ENCODE measurements at regions not wholly inside any gene's neighbourhood (a gene's known extent, or its start where the extent isn't known, plus 50 kb on each side); places are given as distances from the start of the nearest gene placed in this dataset.

GRCh38 chr2:5951471-5951870, 259.3 kb downstream of the SOX11 start:
- DNase-seq = no peak

DNA sequence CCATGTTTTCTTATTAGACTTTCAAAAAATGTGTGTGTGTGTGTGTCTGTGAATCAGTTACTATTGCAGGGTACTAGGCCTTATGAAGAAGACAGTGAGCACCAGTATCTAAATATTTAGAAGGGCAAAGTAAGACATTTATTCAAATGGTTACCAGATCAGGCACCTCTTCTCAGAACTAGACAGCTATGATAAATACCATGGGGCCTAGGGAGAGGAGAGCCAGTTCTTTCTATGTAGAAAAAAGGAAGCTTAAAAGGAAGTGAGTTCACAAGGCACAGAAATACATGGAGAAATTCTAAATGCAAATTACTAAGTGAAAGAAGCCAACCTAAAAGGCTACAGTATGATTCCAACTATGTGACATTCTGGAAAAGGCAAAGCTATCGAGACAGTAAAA, 261.3 kb downstream of the SOX11 start:
- DNase-seq = no peak

DNA sequence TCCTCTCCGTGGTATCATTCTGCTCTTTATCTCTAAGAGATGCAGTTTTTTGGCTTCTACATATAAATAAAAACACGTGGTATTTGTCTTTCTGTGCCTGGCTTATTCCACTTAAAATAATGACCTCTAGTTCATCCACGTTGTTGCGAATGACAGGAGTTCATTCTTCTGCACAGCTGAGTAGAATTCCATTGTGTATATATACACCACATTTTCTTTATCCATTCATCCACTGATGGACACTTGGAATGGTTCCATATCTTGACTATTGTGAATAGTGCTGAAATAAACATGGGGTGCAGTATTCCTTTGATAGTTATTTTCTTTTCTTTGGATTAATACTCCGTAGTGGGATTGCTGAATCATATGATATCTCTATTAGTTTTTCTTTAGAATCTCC, 262.3 kb downstream of the SOX11 start:
- DNase-seq = no peak

DNA sequence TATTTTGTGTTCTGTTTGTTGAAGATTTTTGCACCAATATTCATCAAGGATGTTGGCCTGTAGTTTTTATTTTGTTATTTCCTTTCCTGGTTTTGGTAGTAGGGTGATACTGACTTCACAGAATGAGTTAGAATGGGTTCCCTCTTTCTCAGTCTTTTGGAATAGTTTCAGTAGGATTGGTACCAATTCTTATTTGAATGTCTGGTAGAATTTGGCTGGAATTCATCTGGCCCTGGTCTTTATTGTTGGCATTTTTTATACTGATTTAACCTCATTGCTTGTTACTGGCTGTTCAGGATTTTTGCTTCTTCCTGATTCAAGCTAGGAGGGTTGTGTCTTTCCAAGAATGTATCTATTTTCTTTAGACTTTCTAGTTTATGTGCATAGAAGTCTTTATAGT, 263.7 kb downstream of the SOX11 start:
- DNase-seq = no peak

DNA sequence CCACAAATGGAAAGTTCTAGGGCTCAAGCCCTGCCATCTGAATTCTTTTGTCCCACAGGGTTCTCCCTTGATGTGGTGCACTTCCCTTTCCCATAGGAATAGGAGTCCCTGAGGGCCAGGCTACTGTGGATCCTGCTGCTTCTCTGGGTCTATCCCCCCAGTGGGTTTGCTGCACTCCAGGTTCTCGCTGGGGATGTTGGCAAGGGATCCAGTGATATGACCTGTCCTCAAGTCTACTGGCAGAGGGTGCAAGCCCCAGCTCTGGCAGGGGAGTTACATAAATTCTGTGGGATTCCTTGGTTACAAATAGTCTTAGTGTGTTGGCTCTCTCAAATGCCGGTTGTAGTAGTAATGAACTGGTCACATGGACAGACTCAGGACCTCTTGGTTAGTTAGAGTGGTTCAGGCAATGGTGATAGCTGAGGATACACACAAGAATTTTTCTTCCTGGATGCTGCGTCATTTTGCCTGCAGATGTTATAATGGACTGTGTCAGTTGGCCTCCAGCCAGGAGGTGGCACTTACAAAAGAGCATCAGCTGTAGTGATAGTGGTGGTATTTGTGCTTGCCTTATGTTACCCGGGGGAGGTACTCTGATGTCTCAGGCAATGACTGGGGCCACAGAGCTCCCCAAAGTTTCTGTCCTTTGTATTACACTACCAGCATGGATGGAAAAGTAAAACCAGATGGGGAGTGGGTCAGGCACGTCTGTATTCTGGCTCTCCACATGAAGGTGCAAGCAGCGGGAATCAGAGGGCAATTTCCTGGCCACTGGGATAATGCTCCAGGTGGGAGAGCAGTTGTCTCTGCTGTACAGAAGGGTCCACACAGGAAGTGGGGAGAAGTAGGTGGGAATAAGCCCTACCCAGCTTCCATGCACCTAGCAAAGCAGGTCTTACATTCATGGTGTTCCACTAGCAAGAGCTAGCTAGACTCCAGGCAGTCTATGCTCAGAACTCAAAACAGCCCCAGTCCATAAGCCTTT, 267.9 kb downstream of the SOX11 start:
- DNase-seq = no peak

DNA sequence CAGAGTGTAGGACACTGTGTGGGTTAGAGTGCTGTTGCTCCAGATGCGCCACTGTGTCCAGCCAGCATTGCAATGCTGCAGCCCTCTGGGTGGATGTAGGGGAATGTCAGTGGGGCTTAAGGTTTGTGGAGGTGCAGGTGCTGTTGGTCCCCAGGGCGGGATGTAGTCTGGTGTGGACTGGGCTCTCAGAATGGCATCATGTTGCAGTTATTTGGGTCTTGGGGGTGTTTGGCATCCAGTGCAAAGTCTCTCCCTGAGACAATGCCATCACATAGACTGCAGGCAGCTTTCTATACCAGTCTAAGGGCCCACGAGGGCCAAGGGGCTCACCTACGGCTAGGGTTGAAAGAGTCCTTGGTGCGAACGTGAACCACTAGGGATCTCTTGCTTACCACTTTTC, 275.3 kb downstream of the SOX11 start:
- DNase-seq = no peak

DNA sequence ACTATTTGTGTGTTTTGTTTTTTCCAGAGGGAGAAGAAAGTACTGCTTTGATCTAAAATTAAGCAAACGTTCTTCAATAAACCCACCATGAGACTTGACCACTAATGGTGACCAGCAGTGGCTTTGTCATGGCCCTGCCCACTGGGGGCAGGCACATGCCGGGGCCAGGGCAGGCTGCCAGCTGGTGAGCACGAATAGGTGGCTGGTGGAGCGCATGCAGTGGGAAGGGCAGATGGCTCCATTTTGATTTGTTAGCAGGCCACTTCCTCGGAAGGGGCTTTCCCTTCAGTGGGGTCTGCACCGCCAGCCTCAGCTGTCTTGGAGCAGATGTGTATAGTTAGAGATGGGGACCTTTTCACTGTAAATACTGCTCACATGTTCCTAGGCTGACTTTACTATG, 277.1 kb downstream of the SOX11 start:
- no peak for DNase-seq

DNA sequence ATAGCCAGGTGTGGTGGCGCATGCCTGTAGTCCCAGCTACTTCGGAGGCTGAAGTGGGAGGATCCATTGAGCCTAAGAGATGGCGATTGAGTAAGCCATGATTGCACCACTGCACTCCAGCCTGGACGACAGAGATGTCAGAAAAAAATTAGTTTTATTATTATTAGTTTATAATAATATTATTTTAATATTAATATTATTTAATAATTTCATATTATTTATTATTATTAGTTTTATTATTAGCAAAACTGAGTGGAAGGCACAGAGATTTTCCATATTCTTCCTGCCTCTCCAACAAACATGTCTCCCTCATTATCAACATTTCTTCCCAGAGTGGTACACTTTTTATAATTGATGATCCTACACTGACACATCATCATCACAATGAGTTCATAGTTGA, 278.2 kb downstream of the SOX11 start:
- DNase-seq = no peak

GRCh38 chr2:5974477-5974876, 282.3 kb downstream of the SOX11 start:
- no peak for DNase-seq

DNA sequence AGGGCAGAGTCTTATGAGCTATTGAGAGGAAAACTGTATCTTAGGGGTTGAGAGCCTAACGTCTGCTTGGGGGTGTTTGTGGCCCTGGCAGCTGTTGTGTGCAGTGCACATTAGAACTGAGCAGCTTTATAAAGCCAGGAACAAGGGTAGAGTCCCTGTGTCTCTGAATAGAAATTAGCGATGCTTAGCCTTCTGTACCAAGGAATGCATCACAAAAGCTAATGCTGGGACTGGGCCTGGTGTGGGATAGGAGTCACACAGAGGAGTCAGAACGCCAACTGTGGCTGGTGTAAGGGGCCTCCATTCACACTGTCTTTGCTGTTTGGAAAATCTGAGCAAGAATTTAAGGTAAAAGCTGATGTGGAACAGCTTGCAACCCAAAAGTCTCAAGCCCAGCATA, 283.2 kb downstream of the SOX11 start:
- no peak for DNase-seq

- no peak for DNase-seq
Measured at GRCh38 chr2:5976531-5977065, 284.4 kb downstream of the SOX11 start.

DNA sequence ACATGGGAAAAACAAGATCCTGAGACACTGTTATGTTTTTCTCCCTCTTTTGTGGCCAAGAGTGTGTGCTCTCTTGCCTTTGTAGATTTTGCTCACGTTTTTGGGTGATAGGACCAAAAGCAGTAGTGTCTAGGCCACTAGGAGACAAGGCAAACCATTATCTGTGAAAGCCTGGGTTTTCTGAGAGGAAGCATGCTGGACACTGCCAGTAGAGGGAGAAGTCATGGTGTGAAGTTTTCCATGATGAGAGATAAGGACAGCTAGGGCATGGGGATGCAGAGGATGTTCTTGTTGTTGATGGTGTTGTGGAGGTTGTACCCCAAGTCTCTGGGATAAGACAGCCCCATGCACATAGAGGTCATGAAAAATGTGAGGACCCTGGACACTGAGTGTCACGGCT, 285.3 kb downstream of the SOX11 start:
- no peak for DNase-seq

DNA sequence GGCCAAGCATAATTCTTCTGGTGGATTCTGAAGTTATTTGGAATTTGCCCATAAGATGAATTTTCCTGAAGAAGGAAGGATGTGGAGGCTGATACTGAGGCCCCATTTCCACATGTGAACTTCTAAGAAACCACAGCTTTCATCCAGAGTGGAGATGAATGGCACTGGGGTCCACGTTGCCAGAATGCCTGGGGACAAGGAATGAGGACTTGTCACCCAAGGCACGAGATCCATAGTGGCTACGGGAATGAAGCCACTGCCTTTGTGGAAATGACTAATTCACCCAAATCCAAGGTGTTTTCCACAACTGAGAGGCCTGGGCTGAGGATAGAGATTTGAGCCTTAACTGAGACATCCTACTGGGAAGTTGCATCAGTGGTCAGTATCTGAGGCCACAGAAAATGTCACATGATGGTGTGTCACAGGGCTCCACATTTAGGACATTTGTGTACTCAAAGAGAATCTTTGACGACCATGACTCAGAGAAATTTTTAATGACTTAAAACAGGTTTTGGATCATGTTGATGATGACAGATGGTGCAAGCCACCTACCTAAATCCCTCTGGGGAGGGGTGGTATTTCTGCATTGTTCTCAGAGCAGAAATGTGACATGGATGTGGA, 286.1 kb downstream of the SOX11 start:
- no peak for DNase-seq

DNA sequence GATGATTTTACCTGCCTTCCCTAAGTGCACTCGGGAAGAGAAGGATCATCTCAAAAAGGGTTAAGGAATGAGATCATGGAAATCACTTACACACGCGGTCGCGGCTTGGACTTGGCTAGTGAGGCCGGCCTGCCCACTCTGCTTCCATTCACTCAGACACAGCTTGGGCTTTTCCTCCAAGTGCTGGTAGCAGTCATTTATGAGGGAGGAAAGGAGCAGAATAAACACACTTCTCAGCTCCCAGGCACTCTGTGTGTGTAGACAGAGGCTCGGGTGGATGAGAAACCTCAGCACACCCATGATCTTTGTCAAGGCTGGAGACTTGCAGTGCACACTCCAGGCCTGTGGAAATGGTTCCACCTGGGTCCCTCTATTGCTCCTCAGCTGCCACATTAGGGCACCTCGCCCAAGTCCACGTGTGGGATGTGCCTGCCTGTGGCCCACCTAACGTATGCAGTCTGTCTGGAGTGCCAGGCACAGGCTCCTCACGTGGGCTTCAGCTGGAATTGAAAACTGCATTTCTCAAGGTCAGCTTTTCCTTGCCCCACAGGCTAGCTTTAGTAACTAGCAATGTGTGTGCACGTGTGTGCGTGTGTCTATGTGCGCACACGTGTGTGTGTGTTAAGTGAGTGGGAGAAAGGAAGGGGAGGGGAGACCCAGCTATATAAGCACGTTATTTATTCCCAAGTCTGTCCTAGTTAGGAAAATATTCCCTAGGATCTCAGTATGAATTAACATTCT, 288.4 kb downstream of the SOX11 start:
- DNase-seq = peak in 6 of 51 donors; percentile 26 to 71 (median 36)

DNA sequence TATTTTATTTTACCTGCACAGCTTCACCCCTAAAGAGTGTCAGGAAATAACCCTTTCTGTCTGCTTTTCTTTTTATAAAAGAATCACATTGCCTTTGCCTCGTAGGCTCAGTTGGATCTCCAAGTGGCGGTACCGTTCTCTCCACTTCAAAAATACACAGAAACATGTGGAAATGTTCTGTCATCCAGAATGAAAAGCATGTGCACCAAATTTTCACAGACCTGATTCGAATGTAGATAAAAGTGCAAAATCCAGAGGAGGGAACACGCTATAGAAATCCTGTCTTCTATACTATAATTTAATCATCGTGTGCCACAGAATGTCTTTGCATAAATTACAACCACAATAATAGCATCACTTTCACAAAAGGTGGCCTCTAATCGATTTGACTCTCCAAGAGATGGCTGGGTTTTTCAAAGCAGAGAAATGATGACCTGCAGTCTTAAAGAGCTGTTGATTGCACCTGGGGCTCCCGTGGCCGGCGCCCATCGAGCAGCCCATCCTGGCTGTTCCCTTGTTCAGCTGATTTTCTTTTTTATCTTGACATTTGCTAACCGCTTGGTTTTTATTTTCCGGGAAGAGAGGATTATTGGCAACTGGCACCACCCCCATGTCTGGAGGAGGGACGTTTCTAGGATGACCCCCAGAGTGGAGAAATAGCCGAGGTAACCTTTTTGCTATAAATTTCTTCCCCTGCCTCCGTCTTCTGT, 290.2 kb downstream of the SOX11 start:
- peak in 1 of 51 donors; percentile 64 for DNase-seq

DNA sequence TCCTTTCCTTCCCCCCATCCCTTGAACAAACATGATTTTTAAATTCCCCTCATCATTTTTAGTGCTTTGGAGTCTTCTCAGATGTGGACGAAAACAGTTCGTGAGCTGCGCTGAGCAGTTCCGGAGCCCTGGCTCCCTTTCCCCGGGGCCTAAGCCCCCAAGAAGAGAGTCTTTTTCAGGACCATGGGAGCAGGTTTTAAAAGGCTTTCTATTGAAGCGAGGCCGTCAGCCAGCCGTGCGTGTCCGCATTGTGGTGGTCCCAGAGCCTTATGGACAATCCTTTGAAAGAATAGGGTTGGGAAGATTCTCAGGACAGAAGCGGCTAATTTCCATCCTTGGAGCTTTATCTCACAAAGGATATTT, 290.7 kb downstream of the SOX11 start:
- peak in 2 of 51 donors; percentile 18 to 70 for DNase-seq

- peak in 1 of 51 donors; percentile 58 for DNase-seq
Measured at GRCh38 chr2:5983511-5984272, 291.5 kb downstream of the SOX11 start.

DNA sequence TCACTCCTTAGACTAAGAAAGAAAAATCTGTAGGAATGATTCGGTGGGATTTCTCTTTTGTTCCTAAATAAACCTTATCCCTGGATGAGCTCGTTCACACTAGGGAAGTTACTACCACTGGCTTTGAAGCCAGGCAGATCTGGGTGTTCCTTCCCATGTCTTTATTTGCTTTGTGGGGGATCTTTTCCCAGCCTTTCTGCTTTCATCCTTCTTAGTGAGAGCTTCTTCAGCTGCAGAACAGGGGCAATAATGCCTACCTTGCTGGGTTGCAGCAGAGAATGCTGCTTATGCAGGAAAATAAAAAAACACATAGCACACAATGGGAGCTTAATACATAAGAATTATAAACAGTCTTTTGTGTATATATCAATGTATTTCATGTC, 292.1 kb downstream of the SOX11 start:
- peak in 1 of 51 donors; percentile 58 for DNase-seq

DNA sequence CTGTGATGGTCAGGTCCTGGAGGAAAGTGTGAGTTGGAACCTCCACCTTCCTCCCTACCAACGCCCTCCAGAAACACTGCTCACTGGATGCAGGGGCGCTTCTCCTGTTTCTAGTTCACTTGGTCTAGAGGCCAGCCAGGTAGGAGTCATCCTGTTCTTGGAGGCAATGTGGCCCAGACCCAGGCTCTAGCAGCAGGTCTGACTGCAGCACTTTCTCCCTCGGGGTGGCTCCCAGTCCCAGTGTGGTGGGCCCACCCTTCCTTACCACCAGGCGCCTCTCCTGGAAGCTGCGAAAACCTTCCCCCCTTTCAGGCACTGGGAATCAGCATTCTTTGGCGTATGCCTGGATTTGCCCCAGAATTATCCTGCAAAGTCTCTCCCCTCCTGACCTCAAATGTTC, 292.8 kb downstream of the SOX11 start:
- no peak for DNase-seq

All from hypothalamus (tissue), 51 donors.